ENCODE measurements at regions not wholly inside any gene's neighbourhood (a gene's known extent, or its start where the extent isn't known, plus 50 kb on each side); places are given as distances from the start of the nearest gene placed in this dataset.

DNA sequence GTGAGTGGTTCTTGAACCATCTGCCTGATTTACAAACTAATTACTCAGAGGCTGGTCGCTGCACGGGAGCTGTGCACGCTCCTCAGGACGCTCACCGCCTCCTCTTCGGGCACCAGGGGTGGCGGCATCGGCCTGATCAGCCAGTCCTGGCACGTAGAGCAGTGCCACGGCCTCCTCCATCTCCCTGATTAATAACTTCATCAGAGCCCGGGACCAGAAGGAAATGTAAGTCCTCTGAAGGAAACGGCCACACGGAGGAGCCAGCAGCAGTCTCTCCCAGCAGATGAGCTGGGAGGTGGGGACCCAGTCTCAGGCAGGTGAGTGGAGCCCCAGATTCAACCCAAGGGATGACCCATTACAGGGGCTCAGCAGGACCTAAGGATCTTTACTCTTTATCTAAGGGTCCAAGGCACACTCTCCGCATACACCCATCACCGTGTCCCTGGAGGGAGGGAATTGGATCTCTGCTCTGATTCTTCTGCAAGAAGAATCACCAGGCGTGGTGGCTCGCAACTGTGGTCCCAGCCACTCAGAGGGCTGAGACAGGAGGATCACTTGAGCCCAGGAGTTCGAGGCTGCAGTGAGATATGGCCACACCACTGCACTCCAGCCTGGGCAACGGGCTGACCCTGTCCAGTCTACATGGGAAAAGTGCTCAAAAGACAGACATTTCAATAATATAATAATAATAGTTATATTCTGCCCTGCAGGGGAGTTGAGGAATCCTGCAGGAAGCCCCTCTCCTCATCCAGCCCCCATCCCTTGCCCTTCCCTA, 366.5 kb downstream of the SEC14L1 start:
- DNase-seq = no peak

- no peak for DNase-seq
These were observed 367.4 kb downstream of the SEC14L1 start for GRCh38 chr17:77508047-77508715.

GRCh38 chr17:77509089-77509488, 368.3 kb downstream of the SEC14L1 start:
- DNase-seq = no peak

DNA sequence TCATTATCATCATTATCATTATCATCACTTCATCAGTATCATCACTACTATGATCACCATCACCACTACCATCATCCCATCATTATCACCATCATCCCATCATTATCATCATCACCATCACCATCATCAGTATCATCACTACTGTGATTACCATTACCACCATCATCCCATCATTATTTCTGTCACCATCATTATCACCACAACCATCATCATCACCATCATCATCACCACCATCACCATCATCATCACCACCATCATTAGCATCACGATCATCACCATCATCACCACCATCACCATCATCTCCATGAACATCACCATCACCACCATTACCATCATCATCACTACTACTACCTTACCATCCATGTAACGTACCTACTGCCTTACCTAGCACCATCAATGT, 368.8 kb downstream of the SEC14L1 start:
- DNase-seq = no peak

DNA sequence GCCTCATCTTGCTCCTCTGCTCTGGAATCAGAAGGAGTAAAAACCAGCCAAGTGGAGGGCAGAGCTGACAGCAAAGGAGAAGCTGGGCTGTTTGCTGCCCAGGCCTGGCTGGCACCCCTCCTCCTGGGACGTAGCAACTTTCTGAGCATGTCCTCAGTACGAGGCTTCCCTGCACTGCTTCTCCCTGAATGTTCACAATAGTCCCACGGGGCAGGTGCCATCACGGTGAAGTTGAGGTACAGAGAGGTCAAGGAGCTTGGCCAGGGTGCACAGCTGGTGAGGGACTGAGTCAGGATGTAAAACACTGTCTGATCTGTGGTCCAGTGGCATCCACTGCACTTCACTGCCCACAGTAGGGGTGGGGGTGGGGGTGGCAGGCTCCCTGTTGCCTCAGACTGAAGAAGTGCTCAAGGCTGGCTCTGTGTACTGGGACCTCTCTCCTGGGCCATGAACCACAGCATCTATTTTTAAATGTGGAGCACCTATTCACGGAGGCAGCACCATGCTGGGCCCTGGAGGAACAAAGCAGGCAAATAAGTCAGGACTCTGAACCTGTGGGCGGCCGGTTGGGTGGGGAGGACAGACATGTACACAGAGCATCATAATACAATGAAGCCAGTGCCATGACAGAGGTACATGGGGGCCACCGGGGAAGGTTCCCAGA, 369.5 kb downstream of the SEC14L1 start:
- DNase-seq = no peak

- no peak for DNase-seq
These were observed 370.8 kb downstream of the SEC14L1 start for GRCh38 chr17:77511514-77512061.

GRCh38 chr17:77512062-77512946, 371.5 kb downstream of the SEC14L1 start:
- no peak for DNase-seq

GRCh38 chr17:77513045-77513444, 372.3 kb downstream of the SEC14L1 start:
- DNase-seq = no peak

DNA sequence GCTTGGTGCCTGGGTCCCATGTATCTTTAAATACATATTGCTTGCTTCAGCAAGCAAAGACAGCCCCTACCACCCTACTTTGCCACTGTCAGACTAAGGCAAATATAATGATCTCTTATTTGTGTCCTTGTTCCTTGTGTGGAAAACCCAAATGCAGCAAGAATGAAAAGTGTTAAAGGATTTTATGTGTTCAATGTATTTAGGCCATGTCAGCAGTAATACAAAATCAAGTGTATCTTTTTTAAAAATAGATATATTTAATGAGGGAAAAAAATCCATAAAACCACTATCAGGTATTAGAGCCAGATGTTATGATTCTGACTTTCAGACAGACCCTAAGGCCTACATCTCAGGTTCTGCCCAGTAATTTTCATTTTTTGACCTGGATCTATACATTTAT, 374.5 kb downstream of the SEC14L1 start:
- no peak for DNase-seq

- DNase-seq = no peak
These were observed 376.1 kb downstream of the SEC14L1 start for GRCh38 chr17:77516902-77517301.

DNA sequence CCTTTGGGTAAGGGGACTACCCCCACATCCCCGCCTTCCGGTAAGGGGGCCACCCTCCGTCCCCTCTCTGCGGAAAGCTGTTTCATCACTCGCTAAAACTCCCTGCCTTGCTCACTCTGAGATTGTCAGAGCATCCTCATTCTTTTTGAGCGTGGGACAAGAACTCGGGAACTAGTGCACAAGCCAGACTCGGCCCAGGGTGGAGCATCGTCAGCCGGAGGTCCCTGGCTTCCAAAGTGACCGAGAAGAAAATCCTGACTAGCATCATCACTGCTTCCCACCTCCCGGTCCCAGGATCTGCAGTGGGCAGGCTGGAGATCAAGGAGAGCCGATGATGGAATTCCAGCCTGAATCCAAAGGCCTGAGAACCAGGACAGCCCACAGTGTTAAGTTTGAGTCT, 380.3 kb downstream of the SEC14L1 start:
- no peak for DNase-seq

- DNase-seq = no peak
These were observed 382.8 kb downstream of the SEC14L1 start for GRCh38 chr17:77523540-77523939.

GRCh38 chr17:77526259-77526711, 385.5 kb downstream of the SEC14L1 start:
- DNase-seq = no peak

- no peak for DNase-seq
These were observed 386.1 kb downstream of the SEC14L1 start for GRCh38 chr17:77526728-77527350.

DNA sequence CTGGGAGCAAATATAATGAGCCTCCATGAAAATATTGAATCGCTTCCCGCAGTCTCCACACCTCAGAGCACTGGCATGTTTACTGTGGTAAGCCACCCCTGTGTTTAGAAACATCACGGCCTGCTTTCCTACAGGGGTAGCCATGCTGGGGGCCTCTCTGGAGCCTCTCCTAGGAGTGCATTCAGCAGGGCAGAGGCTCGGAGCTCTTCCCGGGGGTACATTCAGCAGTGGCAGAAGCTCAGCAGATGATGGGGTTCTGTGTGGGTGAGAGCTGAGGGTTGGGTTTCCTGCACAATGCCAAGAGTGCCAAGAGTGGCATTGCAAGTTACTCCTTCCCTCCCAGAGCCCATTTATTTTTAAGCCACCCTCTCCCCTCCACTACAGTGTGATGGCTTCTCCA, 386.6 kb downstream of the SEC14L1 start:
- DNase-seq = no peak

DNA sequence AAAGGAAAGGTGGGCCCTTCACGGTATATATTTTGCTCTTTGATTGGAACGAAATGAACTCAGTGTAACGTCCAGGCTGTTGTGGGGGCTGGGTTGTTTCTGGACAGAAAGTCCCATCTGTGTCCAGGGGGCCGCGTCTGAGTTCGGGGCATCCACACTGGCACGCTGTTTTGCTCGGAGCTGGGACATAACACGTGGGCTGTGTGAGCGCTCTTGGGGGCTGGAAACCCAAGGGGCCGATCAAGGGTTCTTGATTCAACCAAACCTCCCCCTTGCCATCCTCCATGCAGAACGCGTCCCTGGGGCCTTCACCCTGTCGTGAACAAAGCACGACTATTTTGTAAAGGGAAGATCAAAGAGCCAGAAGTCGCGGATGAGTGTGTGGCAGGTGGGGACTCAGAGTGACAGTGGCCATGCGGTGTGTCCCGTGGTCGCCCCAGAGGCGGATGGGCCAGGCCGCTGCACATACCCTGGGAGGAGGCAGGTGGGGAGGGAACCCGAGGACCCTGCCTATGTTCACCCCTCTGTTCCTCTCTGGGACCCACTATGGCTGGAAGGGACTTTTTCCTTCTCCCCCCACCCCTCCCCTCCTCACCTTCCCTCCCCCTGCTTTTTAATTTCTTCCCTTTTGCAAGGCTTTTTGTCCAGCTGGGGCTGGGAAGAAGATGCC, 387.2 kb downstream of the SEC14L1 start:
- no peak for DNase-seq

DNA sequence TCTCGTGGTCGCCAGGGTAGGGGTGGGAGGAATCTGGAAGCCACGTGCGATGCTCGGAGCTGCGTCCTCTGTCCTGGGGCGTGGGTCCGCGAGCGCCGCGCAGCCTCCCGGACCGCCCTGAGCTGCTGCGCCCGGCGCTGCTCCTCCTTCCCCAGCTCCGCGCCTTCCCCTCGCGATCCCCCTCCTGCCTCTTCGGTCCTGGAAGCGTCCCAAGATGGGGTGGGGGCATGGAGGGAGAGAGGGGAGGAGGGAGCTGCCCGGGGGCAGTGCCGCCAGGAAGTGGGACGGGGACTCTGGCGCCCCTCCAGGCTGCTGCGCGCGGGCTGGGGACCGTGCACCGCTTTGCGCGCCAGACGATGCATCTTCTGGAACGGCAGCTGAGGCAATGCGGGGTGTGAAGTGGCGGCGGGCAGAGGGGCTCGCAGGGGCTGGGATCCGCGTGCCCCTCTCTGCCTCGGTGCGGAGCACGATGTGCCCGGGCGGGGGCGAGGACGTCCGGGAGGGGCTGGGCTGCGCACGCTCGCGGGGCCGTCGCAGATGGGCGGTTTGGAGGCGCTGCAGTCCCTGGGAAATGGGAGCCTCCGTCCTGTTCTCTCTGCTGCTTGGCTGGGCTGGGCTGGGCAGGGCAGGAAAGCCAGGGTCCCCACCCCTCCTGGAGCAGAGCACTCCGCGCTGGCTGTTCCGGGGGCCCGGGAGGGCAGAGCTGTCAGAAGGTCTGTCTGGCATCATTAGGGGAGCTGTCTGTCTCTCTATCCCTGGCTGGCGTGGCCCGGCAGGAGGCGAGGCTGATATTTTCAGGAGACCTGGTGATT, 388.0 kb downstream of the SEC14L1 start:
- DNase-seq = no peak

DNA sequence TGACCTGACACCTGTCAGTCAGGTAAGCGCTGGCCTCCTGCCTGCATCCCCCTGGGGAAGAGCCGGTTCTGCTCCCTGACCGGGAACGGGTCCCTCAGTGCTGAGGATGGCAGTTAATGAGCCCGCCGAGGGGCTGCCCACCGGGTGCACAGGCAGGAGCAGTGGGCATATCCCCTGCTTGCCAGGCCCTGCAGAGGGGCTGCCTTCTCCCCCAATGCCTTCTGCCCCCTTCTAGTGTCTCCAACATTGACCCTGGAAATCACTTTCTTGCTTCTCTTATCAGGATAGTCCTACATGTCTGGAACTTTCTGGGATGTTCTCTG, 388.5 kb downstream of the SEC14L1 start:
- DNase-seq = no peak

DNA sequence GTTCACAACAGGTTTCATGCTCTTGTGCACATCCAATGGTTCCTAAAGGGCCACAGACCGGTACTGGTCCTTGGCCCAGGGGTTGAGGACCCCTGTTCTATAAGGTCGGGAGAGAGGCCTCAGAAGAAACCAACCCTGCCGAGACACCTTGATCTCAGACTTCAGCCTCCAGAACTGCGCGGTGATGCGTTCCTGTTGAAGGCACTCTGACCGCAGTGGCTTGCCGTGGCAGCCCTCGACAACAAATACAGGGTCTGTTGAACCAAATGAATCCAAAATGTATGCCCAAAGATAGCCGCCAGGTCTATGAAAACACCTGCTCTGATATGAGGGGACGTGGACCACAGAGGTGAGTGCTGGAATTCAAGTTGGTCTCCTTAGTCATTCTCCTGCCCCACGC, 389.8 kb downstream of the SEC14L1 start:
- no peak for DNase-seq

DNA sequence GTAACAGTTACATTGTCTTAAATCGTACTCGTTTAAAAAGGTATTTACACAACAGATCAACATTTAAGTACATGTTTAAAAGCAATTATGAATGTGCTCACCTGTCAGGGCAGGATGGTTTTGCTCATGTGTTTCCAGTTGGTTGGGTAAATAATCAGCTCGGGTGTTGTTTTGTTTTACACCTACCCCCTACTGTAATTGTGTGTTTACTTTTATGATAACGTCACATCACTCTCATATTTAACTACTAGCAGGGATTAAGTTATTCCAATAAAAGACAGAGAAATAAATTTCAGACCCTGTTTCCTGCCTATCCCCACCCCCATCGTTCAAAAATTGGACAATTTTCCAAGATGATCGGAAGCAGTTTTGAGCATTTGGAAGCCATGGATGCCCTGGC, 390.2 kb downstream of the SEC14L1 start:
- DNase-seq = no peak

DNA sequence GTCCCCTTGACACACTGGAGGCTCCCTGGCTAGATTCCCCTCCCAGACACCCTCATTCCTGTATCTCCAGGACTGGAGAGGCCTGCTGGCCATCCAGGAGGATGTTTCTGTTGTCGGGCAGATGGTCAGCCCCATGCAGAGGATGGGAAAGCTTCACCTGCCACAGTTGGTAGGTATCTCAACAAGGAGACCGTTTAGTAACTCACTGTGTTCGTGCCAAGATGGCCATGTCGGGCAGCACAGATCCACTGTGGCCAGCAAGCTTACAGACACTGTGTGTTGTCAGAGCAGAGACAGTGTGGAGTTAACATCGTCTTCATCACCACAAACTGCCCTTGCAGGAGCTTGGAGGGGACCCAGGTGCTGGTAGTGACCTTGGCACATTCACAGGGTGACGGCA, 390.9 kb downstream of the SEC14L1 start:
- no peak for DNase-seq

Data from NCI-H2029 (cell line).